Activated CD4-positive, alpha-beta memory T cell treated with anti-CD3 and anti-CD28 coated beads for 36 hours (primary cell): ENCODE measurements at regions not wholly inside any gene's neighbourhood (a gene's known extent, or its start where the extent isn't known, plus 50 kb on each side); places are given as distances from the start of the nearest gene placed in this dataset.
A peak's percentile ranks its signal among the peaks of the same experiment; 100 is the strongest.

ENCODE experiments used
- CTCF ChIA-PET: fragments of 350-600 bp; sonication (Branson Sonifier 250); formaldehyde crosslinking; loops from one replicate; lab custom pipeline; 2021; ENCODE audit warnings: antibody characterized with exemption, inconsistent platforms; lab: Charles Lee
- POLR2A ChIA-PET: fragments of 350-600 bp; sonication (Branson Sonifier 250); formaldehyde crosslinking; loops from one replicate; lab custom pipeline; 2021; ENCODE audit warnings: antibody characterized with exemption; lab: Charles Lee
- DNase-seq: peaks from one replicate; pipeline ENCODE4 v3.0.0-alpha.2; 2020
- H3K27ac Mint-ChIP-seq: one replicate; pipeline ENCODE4 v1.8.0; 2021; ENCODE audit warnings: mixed read lengths
- H3K27me3 Mint-ChIP-seq: one replicate; pipeline ENCODE4 v1.8.0; 2021; ENCODE audit warnings: mixed read lengths
- H3K36me3 Mint-ChIP-seq: one replicate; pipeline ENCODE4 v1.8.0; 2021; ENCODE audit warnings: mixed read lengths
- H3K4me1 Mint-ChIP-seq: one replicate; pipeline ENCODE4 v1.8.0; 2021; ENCODE audit warnings: low read depth, mixed read lengths
- H3K4me3 Mint-ChIP-seq: one replicate; pipeline ENCODE4 v1.8.0; 2021; ENCODE audit warnings: mild to moderate bottlenecking, mixed read lengths
- H3K9me3 Mint-ChIP-seq: one replicate; pipeline ENCODE4 v1.8.0; 2021; ENCODE audit warnings: mixed read lengths
- intact Hi-C: fragments of 100-400 bp; cut with micrococcal nuclease; formaldehyde crosslinking; loops from one replicate; pipeline ENCODE4 v1.15.1; 2023

GRCh38 chr6:122524056-122524455, 52.4 kb upstream of the SERINC1 start:
- intact Hi-C loops = no loop called here
- DNase-seq = no peak

GRCh38 chr6:122530440-122531046, 58.9 kb upstream of the SERINC1 start:
- intact Hi-C loops = loop anchor here (1.0 to 5.0 kb wide), 4 partner anchors 38 to 149 kb away; partner anchors contain the start of gene HSF2
- H3K36me3 Mint-ChIP-seq = no peaks in the 10 kb centered on the region
- no peaks in the 10 kb centered on the region for H3K9me3 Mint-ChIP-seq
- H3K4me3 Mint-ChIP-seq = no peak overlapping the region
- DNase-seq = peak; percentile 40
- H3K4me1 Mint-ChIP-seq = no peaks in the 10 kb centered on the region
- peaks cover 22% of the 10 kb centered on the region for H3K27me3 Mint-ChIP-seq
- ChIA-PET CTCF (interaction anchor here (0.6 to 5.6 kb wide), 41 partner anchors 9 to 1474 kb away, joined by 3 to 234 read pairs (median 4); partner anchors contain the start of genes HSF2 and SERINC1), POLR2A (interaction anchor here (0.7 to 1.1 kb wide), 2 partner anchors 16 to 39 kb away, joined by 3 read pairs; no protein-coding TSS in a partner anchor)
- H3K27ac Mint-ChIP-seq = no peak overlapping the region

More at GRCh38 chr6:122524056-122524455, 52.4 kb upstream of the SERINC1 start:
- Mint-ChIP-seq H3K27ac (no peak overlapping the region), H3K36me3 (no peaks in the 10 kb centered on the region), H3K4me3 (no peak overlapping the region), H3K4me1 (no peaks in the 10 kb centered on the region), H3K27me3 (peaks cover 22% of the 10 kb centered on the region), H3K9me3 (no peaks in the 10 kb centered on the region)
- ChIA-PET POLR2A (no interaction called here), CTCF (no interaction called here)

GRCh38 chr6:122548281-122548680, 61.9 kb upstream of the PKIB start:
- ChIA-PET CTCF (interaction anchor here (1.5 kb wide), 1 partner anchor 56 kb away, joined by 4 read pairs; no protein-coding TSS in a partner anchor), POLR2A (no interaction called here)
- DNase-seq = no peak

GRCh38 chr6:122548820-122549219, 61.4 kb upstream of the PKIB start:
- H3K4me1 Mint-ChIP-seq = no peaks in the 10 kb centered on the region
- POLR2A ChIA-PET = no interaction called here
- intact Hi-C loops = no loop called here
- H3K4me3 Mint-ChIP-seq = no peak overlapping the region
- peaks cover 7% of the 10 kb centered on the region for H3K27me3 Mint-ChIP-seq
- CTCF ChIA-PET = no interaction called here
- no peaks in the 10 kb centered on the region for H3K36me3 Mint-ChIP-seq
- no peaks in the 10 kb centered on the region for H3K9me3 Mint-ChIP-seq
- DNase-seq = no peak
- H3K27ac Mint-ChIP-seq = no peak overlapping the region

More at GRCh38 chr6:122548281-122548680, 61.9 kb upstream of the PKIB start:
- Mint-ChIP-seq H3K27ac (no peak overlapping the region), H3K4me3 (no peak overlapping the region), H3K9me3 (no peaks in the 10 kb centered on the region), H3K27me3 (peaks cover 7% of the 10 kb centered on the region), H3K36me3 (no peaks in the 10 kb centered on the region), H3K4me1 (no peaks in the 10 kb centered on the region)
- intact Hi-C loops = no loop called here

GRCh38 chr6:122553697-122554096, 56.5 kb upstream of the PKIB start:
- H3K9me3 Mint-ChIP-seq = peaks cover 3% of the 10 kb centered on the region
- no peak overlapping the region for H3K27ac Mint-ChIP-seq
- peaks cover 7% of the 10 kb centered on the region for H3K27me3 Mint-ChIP-seq
- ChIA-PET CTCF (interaction anchor here (0.8 kb wide), 1 partner anchor 23 kb away, joined by 3 read pairs; no protein-coding TSS in a partner anchor), POLR2A (no interaction called here)
- H3K4me3 Mint-ChIP-seq = no peak overlapping the region
- H3K36me3 Mint-ChIP-seq = no peaks in the 10 kb centered on the region
- DNase-seq = no peak
- no peaks in the 10 kb centered on the region for H3K4me1 Mint-ChIP-seq
- intact Hi-C loops = no loop called here

GRCh38 chr6:122555561-122555960, 54.6 kb upstream of the PKIB start:
- Mint-ChIP-seq H3K4me3 (no peak overlapping the region), H3K4me1 (no peaks in the 10 kb centered on the region), H3K9me3 (peaks cover 6% of the 10 kb centered on the region), H3K36me3 (no peaks in the 10 kb centered on the region), H3K27me3 (peaks cover 7% of the 10 kb centered on the region), H3K27ac (no peak overlapping the region)
- ChIA-PET POLR2A (no interaction called here), CTCF (no interaction called here)
- intact Hi-C loops = no loop called here
- no peak for DNase-seq

GRCh38 chr6:122558080-122558479, 52.1 kb upstream of the PKIB start:
- intact Hi-C loops = no loop called here
- no peak for DNase-seq
- no peak overlapping the region for H3K27ac Mint-ChIP-seq
- ChIA-PET CTCF (interaction anchor here (0.6 kb wide), 1 partner anchor 14 kb away, joined by 3 read pairs; no protein-coding TSS in a partner anchor), POLR2A (no interaction called here)
- no peaks in the 10 kb centered on the region for H3K36me3 Mint-ChIP-seq
- H3K4me3 Mint-ChIP-seq = no peak overlapping the region
- H3K9me3 Mint-ChIP-seq = peaks cover 19% of the 10 kb centered on the region
- H3K4me1 Mint-ChIP-seq = no peaks in the 10 kb centered on the region
- H3K27me3 Mint-ChIP-seq = no peaks in the 10 kb centered on the region
